Peyer's patch (tissue), 4 donors: ENCODE measurements at regions not wholly inside any gene's neighbourhood (a gene's known extent, or its start where the extent isn't known, plus 50 kb on each side); places are given as distances from the start of the nearest gene placed in this dataset.

Source experiments
- DNase-seq, 3 donors: peaks; one replicate each; pipeline ENCODE4 v3.0.0-alpha.2; 2017 to 2019
- H3K27ac ChIP-seq, 4 donors: fragments of 200-600 bp; sonication (generic); one replicate each; pipeline ENCODE4 v1.5.1; 2016 to 2019
- H3K27me3 ChIP-seq, 2 donors: fragments of 200-600 bp; sonication (generic); one replicate each; pipeline ENCODE4 v1.5.1; 2019
- H3K36me3 ChIP-seq, 3 donors: fragments of 200-600 bp; sonication (generic); one replicate each; pipeline ENCODE4 v1.5.1; 2016 to 2019
- H3K4me1 ChIP-seq, 4 donors: fragments of 200-600 bp; sonication (generic); one replicate each; pipeline ENCODE4 v1.5.1; 2016 to 2019
- H3K4me3 ChIP-seq, 4 donors: fragments of 200-600 bp; sonication (generic); 1 replicate in 3 of 4; 2 replicates in 1 of 4; pipeline ENCODE4 v1.5.1; 2016 to 2019; ENCODE audit warnings: mild to moderate bottlenecking in 1 of 4
- H3K9me3 ChIP-seq, 4 donors: fragments of 200-600 bp; sonication (generic); one replicate each; pipeline ENCODE4 v1.5.1; 2016 to 2019; ENCODE audit warnings: mild to moderate bottlenecking in 1 of 4
- CTCF ChIP-seq, 6 experiments: fragments of 450-650 bp in 4 of 6; fragments of 200-600 bp in 2 of 6; sonication (generic) in 1 of 6; IDR thresholded peaks; one replicate each; pipeline ENCODE4 v1.5.1; 2017 to 2019; ENCODE audit warnings: antibody characterized with exemption in 6 of 6, mild to moderate bottlenecking in 3 of 6, moderate library complexity in 1 of 6
- POLR2A ChIP-seq, 2 donors: fragments of 450-650 bp; IDR thresholded peaks; one replicate each; pipeline ENCODE4 v1.5.1; 2017; ENCODE audit warnings: antibody characterized with exemption in 2 of 2, mild to moderate bottlenecking in 2 of 2, moderate library complexity in 2 of 2

- no peak overlapping the region for H3K27ac ChIP-seq
- no peaks in the 10 kb centered on the region for H3K36me3 ChIP-seq
- no peaks in the 10 kb centered on the region for H3K4me1 ChIP-seq
- no peak for TF ChIP-seq CTCF (IDR thresholded peaks at IDR 0.05)
- TF ChIP-seq POLR2A (IDR thresholded peaks at IDR 0.05): no peak
- no peak overlapping the region for H3K4me3 ChIP-seq
- no peaks in the 10 kb centered on the region for H3K9me3 ChIP-seq
- no peak for DNase-seq
- H3K27me3 ChIP-seq: no peaks in the 10 kb centered on the region
Observed at GRCh38 chr15:69529961-69530633, 77.5 kb downstream of the RPLP1 start.

DNA sequence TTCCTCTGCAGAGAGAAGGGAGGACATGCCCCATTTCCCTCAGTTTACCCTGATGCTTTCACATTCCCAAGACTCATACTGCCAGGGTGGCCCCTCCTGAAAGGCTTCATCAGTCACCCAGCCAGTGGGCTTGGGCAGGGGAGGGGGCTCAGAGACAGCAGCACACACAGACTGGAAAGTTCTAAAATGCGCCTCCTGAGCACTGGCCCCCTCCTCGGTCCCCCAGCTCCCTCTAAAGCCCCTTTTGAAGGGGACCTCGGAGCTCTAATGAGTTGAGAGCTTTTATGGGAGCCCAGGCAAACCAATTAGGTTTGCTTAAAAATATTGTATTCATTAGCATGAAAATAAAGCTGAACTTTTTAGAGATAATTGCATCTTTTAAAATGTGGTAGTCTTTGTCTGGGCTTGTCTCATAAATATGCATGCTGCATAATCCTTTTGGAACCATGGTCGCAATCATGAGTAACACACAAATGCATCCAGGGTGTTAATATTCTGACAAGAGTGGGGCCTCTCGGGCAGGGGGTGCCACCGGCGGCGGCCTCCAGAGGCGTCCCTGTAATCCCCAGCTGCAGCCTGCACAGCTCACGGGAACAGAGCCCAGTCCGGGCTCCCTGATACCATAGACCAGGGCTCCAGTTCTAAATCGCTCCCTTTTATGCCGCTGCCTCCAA, 78.5 kb downstream of the RPLP1 start:
- DNase-seq: no peak
- Histone ChIP-seq H3K36me3 (no peaks in the 10 kb centered on the region), H3K27ac (no peak overlapping the region), H3K9me3 (no peaks in the 10 kb centered on the region), H3K4me1 (no peaks in the 10 kb centered on the region), H3K4me3 (no peak overlapping the region), H3K27me3 (no peaks in the 10 kb centered on the region)
- no peak for TF ChIP-seq POLR2A (IDR thresholded peaks at IDR 0.05)
- no peak for TF ChIP-seq CTCF (IDR thresholded peaks at IDR 0.05)

DNA sequence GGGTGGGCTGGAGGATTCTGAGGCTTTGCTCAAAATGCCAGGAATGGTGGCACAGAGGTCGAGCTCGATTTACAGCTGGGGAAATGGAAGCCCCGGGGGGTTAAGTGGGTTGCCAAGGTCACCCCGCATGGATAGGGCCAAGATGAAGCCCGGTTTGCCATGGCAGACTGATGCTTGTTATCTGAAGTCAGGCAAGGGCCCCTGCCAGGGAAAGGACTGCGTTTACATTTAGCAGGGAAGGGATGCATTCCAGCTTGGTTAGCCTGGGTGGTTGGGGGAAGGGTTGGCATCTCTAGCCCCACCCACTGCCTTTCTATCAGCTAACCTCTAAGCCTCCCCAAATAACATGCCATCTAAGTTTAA, 79.0 kb downstream of the RPLP1 start:
- H3K36me3 ChIP-seq: no peaks in the 10 kb centered on the region
- TF ChIP-seq POLR2A (IDR thresholded peaks at IDR 0.05) (no peak), CTCF (IDR thresholded peaks at IDR 0.05) (no peak)
- H3K9me3 ChIP-seq: no peaks in the 10 kb centered on the region
- H3K4me3 ChIP-seq: no peak overlapping the region
- no peak overlapping the region for H3K27ac ChIP-seq
- DNase-seq: no peak
- no peaks in the 10 kb centered on the region for H3K27me3 ChIP-seq
- H3K4me1 ChIP-seq: no peaks in the 10 kb centered on the region

DNA sequence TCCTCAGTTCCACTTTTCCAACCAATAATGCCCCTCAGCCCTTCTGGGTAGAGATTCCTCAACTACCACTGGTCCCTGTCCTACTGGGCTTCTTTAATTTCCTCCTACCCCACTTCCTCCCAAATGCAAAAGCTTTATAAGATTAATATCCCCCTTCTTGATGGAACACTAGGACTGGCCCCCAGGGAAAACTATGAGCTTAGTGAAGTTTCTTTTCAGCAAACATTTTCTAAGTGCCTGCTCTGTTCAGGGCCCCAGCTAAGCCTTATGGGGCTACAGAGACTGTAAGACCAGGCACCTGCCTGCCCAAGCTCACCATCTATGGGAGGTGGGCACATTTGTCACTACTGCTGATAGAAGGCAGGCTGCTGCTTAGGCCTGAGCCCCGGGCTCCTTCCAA, 79.4 kb downstream of the RPLP1 start:
- no peaks in the 10 kb centered on the region for H3K4me1 ChIP-seq
- no peaks in the 10 kb centered on the region for H3K27me3 ChIP-seq
- TF ChIP-seq POLR2A (IDR thresholded peaks at IDR 0.05) (no peak), CTCF (IDR thresholded peaks at IDR 0.05) (no peak)
- H3K27ac ChIP-seq: no peak overlapping the region
- no peak overlapping the region for H3K4me3 ChIP-seq
- no peaks in the 10 kb centered on the region for H3K9me3 ChIP-seq
- no peaks in the 10 kb centered on the region for H3K36me3 ChIP-seq
- no peak for DNase-seq

- Histone ChIP-seq H3K4me1 (no peaks in the 10 kb centered on the region), H3K27me3 (no peaks in the 10 kb centered on the region), H3K27ac (no peak overlapping the region), H3K4me3 (no peak overlapping the region), H3K36me3 (no peaks in the 10 kb centered on the region), H3K9me3 (no peaks in the 10 kb centered on the region)
- no peak for TF ChIP-seq CTCF (IDR thresholded peaks at IDR 0.05)
- TF ChIP-seq POLR2A (IDR thresholded peaks at IDR 0.05): no peak
- DNase-seq: no peak
Observed at GRCh38 chr15:69532856-69533255, 80.2 kb downstream of the RPLP1 start.
